GM23338 (cell line): ENCODE measurements at regions not wholly inside any gene's neighbourhood (a gene's known extent, or its start where the extent isn't known, plus 50 kb on each side); places are given as distances from the start of the nearest gene placed in this dataset.

ENCODE experiments used
- ATAC-seq: fragments of 200-7000 bp; cut with Tn5 transposase; 3 replicates; pipeline ENCODE4 v1.9.1; 2020
- DNase-seq: peaks from one replicate; pipeline ENCODE4 v3.0.0-alpha.2; 2015; ENCODE audit warnings: low spot score
- H2AFZ ChIP-seq: fragments of 200-600 bp; sonication (generic); 2 replicates; pipeline ENCODE4 v1.8.0; 2016; ENCODE audit warnings: antibody characterized with exemption, mild to moderate bottlenecking, moderate library complexity
- H3F3A ChIP-seq: fragments of 200-600 bp; sonication (generic); replicated peaks from 2 replicates; pipeline ENCODE4 v1.8.0; 2017; ENCODE audit warnings: antibody characterized with exemption, mixed run types, low read depth
- H3K27ac ChIP-seq: fragments of 200-600 bp; sonication (generic); 2 replicates; pipeline ENCODE4 v1.6.1; 2016; ENCODE audit warnings: low read depth
- H3K27me3 ChIP-seq: fragments of 200-600 bp; sonication (generic); 2 replicates; pipeline ENCODE4 v1.8.0; 2016; ENCODE audit warnings: mild to moderate bottlenecking, mixed run types, moderate library complexity; ENCODE audit not compliant: insufficient read depth
- H3K36me3 ChIP-seq: fragments of 200-600 bp; sonication (generic); 2 replicates; pipeline ENCODE4 v1.8.0; 2016; ENCODE audit warnings: mild to moderate bottlenecking; ENCODE audit not compliant: insufficient read depth
- H3K4me1 ChIP-seq: fragments of 200-600 bp; sonication (generic); 2 replicates; pipeline ENCODE4 v1.8.0; 2016; ENCODE audit warnings: mild to moderate bottlenecking, moderate library complexity; ENCODE audit not compliant: insufficient read depth
- H3K4me2 ChIP-seq: fragments of 200-600 bp; sonication (generic); 2 replicates; pipeline ENCODE4 v1.7.1; 2017; ENCODE audit warnings: mixed run types
- H3K4me3 ChIP-seq: fragments of 200-600 bp; sonication (generic); 2 replicates; pipeline ENCODE4 v1.6.1; 2016; ENCODE audit warnings: mixed run types
- H3K79me2 ChIP-seq: fragments of 200-600 bp; sonication (generic); replicated peaks from 2 replicates; pipeline ENCODE4 v1.8.0; 2017; ENCODE audit warnings: mild to moderate bottlenecking; ENCODE audit not compliant: insufficient read depth
- H3K9me2 ChIP-seq: fragments of 200-600 bp; sonication (generic); 2 replicates; pipeline ENCODE4 v1.8.0; 2017; ENCODE audit not compliant: insufficient read depth
- H4K20me1 ChIP-seq: fragments of 200-600 bp; sonication (generic); replicated peaks from 2 replicates; pipeline ENCODE4 v1.8.0; 2017; ENCODE audit warnings: mild to moderate bottlenecking; ENCODE audit not compliant: insufficient read depth
- H3K27ac Mint-ChIP-seq: 2 replicates; pipeline ENCODE4 v1.8.0; 2020; ENCODE audit warnings: inconsistent platforms, mild to moderate bottlenecking, moderate library complexity, mixed read lengths
- H3K27me3 Mint-ChIP-seq: 3 replicates; pipeline ENCODE4 v1.8.0; 2022; ENCODE audit warnings: low read depth, mild to moderate bottlenecking, moderate library complexity, mixed read lengths, inconsistent platforms; ENCODE audit not compliant: insufficient read depth, poor library complexity
- H3K36me3 Mint-ChIP-seq: 3 replicates; pipeline ENCODE4 v1.8.0; 2021; ENCODE audit warnings: low read depth, mild to moderate bottlenecking, inconsistent platforms, moderate library complexity, mixed read lengths
- H3K4me1 Mint-ChIP-seq: 3 replicates; pipeline ENCODE4 v1.8.0; 2020; ENCODE audit warnings: mild to moderate bottlenecking, inconsistent platforms, mixed read lengths
- H3K4me3 Mint-ChIP-seq: 3 replicates; pipeline ENCODE4 v1.8.0; 2021; ENCODE audit warnings: moderate library complexity, mild to moderate bottlenecking, inconsistent platforms, mixed read lengths
- H3K9me3 Mint-ChIP-seq: 3 replicates; pipeline ENCODE4 v1.8.0; 2020; ENCODE audit warnings: moderate library complexity, mild to moderate bottlenecking, inconsistent platforms, mixed read lengths
- EZH2 ChIP-seq: fragments of 200-600 bp; sonication (generic); IDR thresholded peaks from one replicate; pipeline ENCODE4 v1.8.0; 2017; ENCODE audit warnings: antibody characterized with exemption, mild to moderate bottlenecking, low read depth; ENCODE audit not compliant: unreplicated experiment
- EZH2phosphoT487 ChIP-seq: fragments of 200-600 bp; sonication (generic); IDR thresholded peaks from one replicate; pipeline ENCODE4 v1.8.1; 2018; ENCODE audit warnings: antibody characterized with exemption; ENCODE audit not compliant: unreplicated experiment
- JUNB ChIP-seq: IDR thresholded peaks from one replicate; pipeline ENCODE4 v1.6.1; 2016; ENCODE audit warnings: antibody characterized with exemption; ENCODE audit not compliant: unreplicated experiment
- NANOG ChIP-seq: IDR thresholded peaks from 2 replicates; pipeline ENCODE4 v1.6.1; 2016; ENCODE audit warnings: antibody characterized with exemption, borderline replicate concordance
- POLR2AphosphoS5 ChIP-seq: IDR thresholded peaks from 2 replicates; pipeline ENCODE4 v1.6.1; 2016; ENCODE audit warnings: antibody characterized with exemption, low read depth
- TF ChIP-seq, protein P1 (sequence below): fragments of 250-450 bp; sonication (Bioruptor Pico); IDR thresholded peaks from 2 replicates; pipeline ENCODE4 v1.5.0; 2020; ENCODE audit warnings: mild to moderate bottlenecking, moderate library complexity
- TF ChIP-seq, protein P2 (sequence below): IDR thresholded peaks from one replicate; pipeline ENCODE4 v1.6.1; 2018; ENCODE audit warnings: antibody characterized with exemption; ENCODE audit not compliant: unreplicated experiment

DNA sequence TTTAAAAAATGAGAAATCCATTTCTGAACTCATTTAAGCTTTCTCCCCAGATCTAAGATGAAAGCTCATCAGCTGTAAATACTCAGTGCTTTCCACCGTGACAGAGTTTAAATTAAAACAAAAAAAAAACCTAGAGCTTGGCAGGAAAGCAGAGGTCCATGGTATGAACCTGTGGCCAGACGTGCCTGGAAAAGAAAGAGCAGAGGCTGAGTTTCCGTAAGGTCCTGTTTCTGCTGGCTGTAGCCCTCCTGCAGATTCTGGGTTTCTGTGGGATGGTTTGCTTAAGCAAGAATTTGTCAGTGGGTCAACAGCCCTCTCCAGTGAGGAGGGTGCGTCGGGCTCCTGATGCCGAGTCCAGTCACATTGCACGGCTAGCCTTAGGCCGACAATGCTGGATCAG, 383.2 kb downstream of the SAMD5 start (continued):
- TF ChIP-seq, protein P1, sequence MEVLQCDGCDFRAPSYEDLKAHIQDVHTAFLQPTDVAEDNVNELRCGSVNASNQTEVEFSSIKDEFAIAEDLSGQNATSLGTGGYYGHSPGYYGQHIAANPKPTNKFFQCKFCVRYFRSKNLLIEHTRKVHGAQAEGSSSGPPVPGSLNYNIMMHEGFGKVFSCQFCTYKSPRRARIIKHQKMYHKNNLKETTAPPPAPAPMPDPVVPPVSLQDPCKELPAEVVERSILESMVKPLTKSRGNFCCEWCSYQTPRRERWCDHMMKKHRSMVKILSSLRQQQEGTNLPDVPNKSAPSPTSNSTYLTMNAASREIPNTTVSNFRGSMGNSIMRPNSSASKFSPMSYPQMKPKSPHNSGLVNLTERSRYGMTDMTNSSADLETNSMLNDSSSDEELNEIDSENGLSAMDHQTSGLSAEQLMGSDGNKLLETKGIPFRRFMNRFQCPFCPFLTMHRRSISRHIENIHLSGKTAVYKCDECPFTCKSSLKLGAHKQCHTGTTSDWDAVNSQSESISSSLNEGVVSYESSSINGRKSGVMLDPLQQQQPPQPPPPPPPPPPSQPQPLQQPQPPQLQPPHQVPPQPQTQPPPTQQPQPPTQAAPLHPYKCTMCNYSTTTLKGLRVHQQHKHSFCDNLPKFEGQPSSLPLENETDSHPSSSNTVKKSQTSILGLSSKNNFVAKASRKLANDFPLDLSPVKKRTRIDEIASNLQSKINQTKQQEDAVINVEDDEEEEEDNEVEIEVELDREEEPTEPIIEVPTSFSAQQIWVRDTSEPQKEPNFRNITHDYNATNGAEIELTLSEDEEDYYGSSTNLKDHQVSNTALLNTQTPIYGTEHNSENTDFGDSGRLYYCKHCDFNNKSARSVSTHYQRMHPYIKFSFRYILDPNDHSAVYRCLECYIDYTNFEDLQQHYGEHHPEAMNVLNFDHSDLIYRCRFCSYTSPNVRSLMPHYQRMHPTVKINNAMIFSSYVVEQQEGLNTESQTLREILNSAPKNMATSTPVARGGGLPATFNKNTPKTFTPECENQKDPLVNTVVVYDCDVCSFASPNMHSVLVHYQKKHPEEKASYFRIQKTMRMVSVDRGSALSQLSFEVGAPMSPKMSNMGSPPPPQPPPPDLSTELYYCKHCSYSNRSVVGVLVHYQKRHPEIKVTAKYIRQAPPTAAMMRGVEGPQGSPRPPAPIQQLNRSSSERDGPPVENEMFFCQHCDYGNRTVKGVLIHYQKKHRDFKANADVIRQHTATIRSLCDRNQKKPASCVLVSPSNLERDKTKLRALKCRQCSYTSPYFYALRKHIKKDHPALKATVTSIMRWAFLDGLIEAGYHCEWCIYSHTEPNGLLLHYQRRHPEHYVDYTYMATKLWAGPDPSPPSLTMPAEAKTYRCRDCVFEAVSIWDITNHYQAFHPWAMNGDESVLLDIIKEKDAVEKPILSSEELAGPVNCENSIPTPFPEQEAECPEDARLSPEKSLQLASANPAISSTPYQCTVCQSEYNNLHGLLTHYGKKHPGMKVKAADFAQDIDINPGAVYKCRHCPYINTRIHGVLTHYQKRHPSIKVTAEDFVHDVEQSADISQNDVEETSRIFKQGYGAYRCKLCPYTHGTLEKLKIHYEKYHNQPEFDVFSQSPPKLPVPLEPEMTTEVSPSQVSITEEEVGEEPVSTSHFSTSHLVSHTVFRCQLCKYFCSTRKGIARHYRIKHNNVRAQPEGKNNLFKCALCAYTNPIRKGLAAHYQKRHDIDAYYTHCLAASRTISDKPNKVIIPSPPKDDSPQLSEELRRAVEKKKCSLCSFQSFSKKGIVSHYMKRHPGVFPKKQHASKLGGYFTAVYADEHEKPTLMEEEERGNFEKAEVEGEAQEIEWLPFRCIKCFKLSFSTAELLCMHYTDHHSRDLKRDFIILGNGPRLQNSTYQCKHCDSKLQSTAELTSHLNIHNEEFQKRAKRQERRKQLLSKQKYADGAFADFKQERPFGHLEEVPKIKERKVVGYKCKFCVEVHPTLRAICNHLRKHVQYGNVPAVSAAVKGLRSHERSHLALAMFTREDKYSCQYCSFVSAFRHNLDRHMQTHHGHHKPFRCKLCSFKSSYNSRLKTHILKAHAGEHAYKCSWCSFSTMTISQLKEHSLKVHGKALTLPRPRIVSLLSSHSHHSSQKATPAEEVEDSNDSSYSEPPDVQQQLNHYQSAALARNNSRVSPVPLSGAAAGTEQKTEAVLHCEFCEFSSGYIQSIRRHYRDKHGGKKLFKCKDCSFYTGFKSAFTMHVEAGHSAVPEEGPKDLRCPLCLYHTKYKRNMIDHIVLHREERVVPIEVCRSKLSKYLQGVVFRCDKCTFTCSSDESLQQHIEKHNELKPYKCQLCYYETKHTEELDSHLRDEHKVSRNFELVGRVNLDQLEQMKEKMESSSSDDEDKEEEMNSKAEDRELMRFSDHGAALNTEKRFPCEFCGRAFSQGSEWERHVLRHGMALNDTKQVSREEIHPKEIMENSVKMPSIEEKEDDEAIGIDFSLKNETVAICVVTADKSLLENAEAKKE (CRISPR knock-in tag): no peak
- TF ChIP-seq EZH2phosphoT487: no peak

GRCh38 chr6:147892476-147892875, 384.0 kb downstream of the SAMD5 start:
- no peaks in the 10 kb centered on the region for H3K9me2 ChIP-seq
- Mint-ChIP-seq H3K27me3 (peaks cover 3% of the 10 kb centered on the region), H3K4me3 (no peak overlapping the region), H3K36me3 (no peaks in the 10 kb centered on the region), H3K9me3 (peaks cover 3% of the 10 kb centered on the region; the same call in 1 of the 3 replicates), H3K4me1 (no peaks in the 10 kb centered on the region), H3K27ac (no peak overlapping the region)
- H3K79me2 ChIP-seq: no peaks in the 10 kb centered on the region
- no peak overlapping the region for H2AFZ ChIP-seq
- H3K4me1 ChIP-seq: no peaks in the 10 kb centered on the region
- H3K36me3 ChIP-seq: no peaks in the 10 kb centered on the region
- H4K20me1 ChIP-seq: no peaks in the 10 kb centered on the region
- no peak overlapping the region for H3K27ac ChIP-seq
- ATAC-seq (no peak), DNase-seq (no peak)
- H3K4me2 ChIP-seq: no peak overlapping the region
- no peaks in the 10 kb centered on the region for H3F3A ChIP-seq
- no peaks in the 10 kb centered on the region for H3K27me3 ChIP-seq
- H3K4me3 ChIP-seq: no peak overlapping the region
- TF ChIP-seq JUNB (no peak), NANOG (no peak), POLR2AphosphoS5 (no peak), EZH2 (no peak)
- TF ChIP-seq, protein P2, sequence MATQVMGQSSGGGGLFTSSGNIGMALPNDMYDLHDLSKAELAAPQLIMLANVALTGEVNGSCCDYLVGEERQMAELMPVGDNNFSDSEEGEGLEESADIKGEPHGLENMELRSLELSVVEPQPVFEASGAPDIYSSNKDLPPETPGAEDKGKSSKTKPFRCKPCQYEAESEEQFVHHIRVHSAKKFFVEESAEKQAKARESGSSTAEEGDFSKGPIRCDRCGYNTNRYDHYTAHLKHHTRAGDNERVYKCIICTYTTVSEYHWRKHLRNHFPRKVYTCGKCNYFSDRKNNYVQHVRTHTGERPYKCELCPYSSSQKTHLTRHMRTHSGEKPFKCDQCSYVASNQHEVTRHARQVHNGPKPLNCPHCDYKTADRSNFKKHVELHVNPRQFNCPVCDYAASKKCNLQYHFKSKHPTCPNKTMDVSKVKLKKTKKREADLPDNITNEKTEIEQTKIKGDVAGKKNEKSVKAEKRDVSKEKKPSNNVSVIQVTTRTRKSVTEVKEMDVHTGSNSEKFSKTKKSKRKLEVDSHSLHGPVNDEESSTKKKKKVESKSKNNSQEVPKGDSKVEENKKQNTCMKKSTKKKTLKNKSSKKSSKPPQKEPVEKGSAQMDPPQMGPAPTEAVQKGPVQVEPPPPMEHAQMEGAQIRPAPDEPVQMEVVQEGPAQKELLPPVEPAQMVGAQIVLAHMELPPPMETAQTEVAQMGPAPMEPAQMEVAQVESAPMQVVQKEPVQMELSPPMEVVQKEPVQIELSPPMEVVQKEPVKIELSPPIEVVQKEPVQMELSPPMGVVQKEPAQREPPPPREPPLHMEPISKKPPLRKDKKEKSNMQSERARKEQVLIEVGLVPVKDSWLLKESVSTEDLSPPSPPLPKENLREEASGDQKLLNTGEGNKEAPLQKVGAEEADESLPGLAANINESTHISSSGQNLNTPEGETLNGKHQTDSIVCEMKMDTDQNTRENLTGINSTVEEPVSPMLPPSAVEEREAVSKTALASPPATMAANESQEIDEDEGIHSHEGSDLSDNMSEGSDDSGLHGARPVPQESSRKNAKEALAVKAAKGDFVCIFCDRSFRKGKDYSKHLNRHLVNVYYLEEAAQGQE: no peak
- TF ChIP-seq, protein P1 (CRISPR knock-in tag): no peak
